CD4-positive, alpha-beta T cell treated with Interleukin-15 for 1 hour (primary cell): ENCODE measurements at regions not wholly inside any gene's neighbourhood (a gene's known extent, or its start where the extent isn't known, plus 50 kb on each side); places are given as distances from the start of the nearest gene placed in this dataset.
"Not testable (repeated sequence)": the region's sequence is repeated elsewhere in the genome, so short reads cannot be mapped to it uniquely, and the experiment has no call there.

Experiments used
- DNase-seq: peaks from one replicate; pipeline ENCODE4 v3.0.0-alpha.2; 2020

DNA sequence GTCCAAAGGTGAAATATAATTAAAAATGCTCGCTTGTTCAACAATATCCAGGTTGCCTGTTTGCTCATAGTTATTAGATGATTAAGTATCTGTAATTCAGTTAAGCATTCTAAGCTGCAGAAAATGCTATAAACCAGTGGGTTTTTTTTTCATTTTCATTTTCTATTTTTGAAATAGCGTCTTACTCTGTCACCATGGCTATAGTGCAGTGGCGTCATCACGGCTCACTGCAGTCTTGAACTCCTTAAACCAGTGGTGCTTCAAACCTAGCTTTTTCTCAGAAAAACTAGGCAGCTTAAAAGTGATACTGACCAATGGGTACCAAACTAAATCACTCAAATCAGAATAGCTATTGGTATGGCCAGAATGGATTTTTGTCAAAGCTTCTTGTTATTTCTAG is 925.2 kb downstream of the TSN start:
- no peak for DNase-seq

GRCh38 chr2:122681626-122682025 is 926.2 kb downstream of the TSN start:
- no peak for DNase-seq

DNA sequence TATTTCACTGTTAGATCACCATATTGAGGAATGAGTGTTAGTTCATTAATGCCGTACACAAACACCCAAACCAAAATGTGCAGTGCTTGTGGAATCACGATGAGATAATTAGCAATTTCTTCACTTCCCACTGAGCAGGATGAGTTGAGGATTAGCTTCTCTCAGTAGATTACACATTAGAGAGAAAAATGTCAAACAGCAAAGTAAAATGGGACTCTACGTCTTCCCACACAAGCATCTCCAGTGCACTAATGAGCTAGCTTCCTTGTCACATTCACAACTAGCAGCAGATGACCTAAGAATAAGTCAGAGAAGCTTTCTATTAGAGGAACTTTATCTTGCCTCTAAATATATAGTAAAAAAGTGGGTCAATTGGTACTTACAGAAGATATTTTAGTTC is 926.9 kb downstream of the TSN start:
- DNase-seq: no peak

GRCh38 chr2:122683018-122683417 is 927.6 kb downstream of the TSN start:
- no peak for DNase-seq

DNA sequence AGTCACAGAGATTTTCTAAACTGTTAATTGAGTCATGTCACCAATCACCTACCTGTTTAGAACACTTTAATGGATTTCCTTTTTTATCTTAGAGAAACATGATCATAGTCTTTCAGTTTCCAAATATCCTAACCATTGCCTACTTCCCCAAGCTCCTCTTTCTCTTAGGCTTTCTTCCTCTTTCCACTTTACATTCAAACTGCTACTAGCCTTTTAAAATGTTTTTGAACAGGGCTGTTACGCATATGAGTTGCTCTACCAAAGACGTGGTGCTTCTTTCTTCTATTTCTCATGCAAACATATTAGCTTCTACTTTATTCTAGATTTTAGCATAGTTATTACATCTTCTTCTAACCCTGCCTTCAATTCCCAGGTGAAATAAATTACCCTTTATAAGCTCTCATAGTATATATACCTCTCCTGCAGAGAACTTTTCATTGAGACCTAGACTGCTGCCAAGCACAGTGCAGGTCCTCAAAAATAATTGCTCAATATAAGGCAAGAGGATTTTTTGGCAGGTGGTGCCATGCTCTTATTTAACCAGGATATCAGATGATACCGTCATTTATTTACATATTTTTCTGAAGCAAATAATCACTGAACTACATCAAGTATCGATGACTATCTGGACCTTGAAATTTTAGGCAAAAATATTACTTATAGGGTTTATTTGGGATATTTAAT is 937.1 kb downstream of the TSN start:
- no peak for DNase-seq

GRCh38 chr2:122697415-122697814 is 942.0 kb downstream of the TSN start:
- DNase-seq: no peak

DNA sequence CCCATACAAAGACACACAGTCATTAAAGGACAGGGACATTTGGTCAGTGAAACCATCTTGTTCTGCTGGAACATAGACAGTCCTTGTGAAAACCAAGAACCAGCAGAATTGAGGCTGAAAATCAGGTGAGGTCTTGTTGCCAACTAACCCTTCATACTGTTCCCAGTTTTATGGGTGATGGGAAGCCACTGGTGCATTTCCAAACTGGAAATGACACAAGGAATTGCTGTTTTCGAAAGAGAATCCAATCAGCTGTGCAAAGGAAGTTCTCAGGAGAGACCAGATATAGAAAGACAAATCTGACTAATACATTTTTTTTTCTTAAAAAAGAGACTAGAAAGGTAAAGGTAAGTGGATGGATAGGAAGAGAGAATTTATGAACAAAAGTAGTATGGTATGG is 948.2 kb downstream of the TSN start:
- DNase-seq: no peak

DNA sequence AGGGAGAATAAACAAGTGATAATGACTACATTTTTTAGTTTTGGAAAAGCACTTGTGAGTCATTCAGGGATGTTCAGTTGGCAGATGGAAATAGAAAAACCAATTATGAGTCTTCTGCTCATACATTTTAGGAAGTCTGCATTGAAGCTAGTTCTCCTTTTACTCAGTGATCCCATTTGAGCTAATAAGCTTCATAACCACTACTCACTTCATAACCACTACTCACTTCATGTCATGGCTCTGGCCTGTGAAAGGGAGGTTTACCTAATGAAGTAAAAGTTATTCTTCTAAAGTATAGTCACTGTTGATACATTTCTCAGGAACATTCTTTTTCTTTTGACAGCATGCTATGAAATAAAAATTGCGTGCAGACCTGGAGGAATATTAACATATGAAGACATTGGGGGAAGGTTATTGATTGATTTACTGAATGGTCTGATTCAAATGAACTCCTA is 948.7 kb downstream of the TSN start:
- no peak for DNase-seq

- DNase-seq: no peak
Observed at GRCh38 chr2:122705746-122706145, 950.3 kb downstream of the TSN start.

- DNase-seq: no peak
Observed at GRCh38 chr2:122706757-122707223, 951.3 kb downstream of the TSN start.

GRCh38 chr2:122707224-122707824 is 951.9 kb downstream of the TSN start:
- DNase-seq: no peak

DNA sequence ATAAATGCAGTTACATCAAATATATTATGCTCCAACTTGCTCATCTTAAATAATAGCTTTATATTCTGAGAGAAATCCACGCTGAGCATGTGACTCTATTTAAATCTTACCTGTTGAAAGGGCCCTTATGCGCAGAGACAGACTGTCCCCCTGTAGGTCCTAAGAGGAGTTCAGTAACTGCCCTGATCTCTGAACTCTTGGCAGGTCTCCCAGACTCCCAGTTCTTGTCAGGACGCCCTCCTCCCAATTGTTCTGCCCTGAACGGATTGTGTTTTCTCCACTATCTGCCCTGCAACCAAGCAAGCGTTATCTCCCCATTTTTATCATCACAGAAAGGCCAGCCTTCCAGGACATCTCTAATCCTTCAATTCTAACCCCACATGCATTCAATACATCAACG is 954.6 kb downstream of the TSN start:
- no peak for DNase-seq

DNA sequence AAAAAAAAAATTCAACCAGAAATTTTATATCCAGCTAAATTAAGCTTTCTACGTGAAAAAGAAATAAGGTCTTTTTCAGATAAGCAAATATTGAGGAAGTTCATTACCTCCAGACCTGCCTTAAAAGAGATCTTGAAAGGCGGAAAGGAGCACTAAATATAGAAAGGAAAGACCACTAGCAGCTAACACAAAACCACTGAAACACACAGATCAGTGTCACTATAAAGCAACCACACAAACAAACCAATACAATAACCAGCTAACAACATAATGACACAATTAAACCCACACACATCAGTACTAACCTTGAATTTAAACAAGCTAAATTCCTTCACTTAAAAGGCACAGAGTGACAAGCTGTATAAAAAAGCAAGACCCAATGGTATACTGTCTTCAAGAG is 958.3 kb downstream of the TSN start:
- no peak for DNase-seq

DNA sequence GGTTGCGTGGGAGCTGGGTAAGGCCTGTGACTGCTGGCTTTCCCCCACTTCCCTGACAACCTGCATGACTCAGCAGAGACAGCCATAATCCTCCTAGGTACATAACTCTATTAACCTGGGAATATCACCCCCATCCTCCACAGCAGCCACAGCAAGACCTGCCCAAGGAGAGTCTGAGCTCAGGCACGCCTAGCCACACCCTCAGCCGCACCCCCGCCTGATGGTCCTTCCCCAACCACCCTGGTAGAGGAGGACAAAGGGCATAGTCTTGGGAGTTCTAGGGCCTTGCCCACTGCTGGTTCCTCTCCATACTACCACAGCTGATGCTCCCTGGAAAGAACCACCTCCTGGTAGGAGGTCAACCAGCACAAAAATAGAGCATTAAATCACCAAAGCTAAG is 965.4 kb downstream of the TSN start:
- DNase-seq: not testable (repeated sequence)

- no peak for DNase-seq
Observed at GRCh38 chr2:122734766-122735424, 979.4 kb downstream of the TSN start.

DNA sequence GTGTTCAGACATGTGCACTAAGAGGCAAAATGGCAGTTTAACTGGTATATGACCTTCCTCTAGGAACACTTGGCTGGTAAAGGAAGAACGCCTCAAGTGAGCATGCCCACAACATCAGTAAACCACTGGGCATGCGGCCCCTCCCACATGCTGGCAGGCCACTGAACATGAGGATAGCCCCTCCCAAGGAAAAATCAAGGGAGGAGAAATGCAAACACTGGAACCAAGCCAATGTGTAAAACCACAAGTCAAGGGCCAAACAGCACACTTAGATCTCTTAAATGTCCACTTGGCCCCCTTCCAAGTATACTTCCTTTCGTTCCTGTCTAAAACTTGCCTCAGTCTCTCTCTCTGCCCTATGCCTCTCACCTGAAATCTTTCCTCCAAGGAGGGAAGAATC is 980.8 kb downstream of the TSN start:
- no peak for DNase-seq

GRCh38 chr2:122737429-122738077 is 982.1 kb downstream of the TSN start:
- no peak for DNase-seq

DNA sequence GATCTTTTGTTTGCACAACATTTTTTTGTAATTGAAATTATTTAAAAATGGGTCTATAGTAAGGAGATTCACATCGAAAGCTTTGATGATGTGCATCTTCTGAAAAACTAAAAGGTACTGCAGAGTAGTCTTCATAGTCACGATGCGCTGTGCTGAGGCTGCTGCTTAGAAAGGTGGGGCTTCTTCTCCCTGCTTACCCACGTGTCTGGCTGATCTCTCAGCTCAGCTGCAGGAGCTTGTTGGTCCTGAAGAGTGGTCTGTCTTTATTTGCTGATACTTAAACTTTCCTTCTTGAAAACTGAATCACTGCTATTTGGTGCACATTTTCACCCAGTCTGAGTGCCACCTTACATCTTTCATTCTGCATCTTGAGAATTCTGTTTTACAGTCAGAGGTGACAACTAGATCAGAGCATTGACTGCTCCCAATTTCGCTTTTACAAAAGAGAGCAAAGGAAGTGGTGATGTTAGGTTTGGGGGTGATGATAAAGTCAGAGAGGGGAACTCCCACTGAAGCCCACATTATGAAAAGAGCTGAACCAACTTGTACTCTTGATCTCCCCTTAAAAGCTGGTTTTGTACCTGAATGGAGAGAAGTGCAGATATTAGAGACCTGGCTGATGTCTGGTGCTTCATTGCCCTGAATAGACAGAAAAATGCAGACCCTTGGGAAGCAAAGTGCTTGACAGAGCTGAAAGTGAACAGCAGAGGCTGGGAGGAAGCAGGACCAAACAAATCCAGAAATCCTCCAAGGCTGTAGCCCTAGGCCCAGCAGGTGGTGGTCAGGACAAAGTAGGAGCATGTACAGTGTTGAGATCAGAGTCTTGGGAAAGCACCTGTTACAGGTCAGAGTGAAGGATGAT is 984.5 kb downstream of the TSN start:
- no peak for DNase-seq

DNA sequence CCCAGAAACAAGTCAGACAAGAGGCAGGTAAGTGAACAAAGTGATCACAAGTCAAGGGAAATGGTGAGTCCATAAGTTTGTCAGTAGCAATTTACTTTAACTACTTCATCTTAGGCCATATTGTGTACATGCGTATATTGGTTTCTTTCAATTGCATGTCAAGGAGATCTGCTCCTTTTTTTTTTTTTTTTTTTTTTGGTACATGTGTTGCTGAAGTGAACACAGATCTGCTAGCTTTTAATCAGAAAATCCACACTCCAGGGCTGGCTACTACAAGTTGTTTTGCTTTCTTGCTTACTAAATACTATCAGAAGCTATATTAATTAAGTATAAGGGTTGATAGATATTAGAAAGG is 985.1 kb downstream of the TSN start:
- DNase-seq: no peak

DNA sequence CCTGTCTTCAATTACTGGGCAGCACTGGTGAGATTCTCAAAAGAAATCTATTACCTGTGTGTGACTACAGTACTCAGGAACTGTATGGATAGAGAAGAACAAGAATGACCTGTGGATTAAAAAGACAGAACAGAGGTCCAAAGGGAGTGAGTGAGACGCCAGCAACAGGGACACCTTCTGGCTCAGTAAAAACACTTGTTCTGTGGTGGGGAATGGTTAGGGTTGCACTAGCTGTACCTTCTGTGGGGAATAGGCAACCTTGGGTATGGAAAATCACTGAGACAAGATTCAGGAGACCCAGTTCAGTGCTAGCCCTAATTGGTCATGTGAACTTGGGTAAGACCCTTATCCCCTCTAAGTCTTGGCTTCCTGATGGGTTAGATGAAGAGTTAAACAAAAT is 986.0 kb downstream of the TSN start:
- DNase-seq: no peak

GRCh38 chr2:122743021-122743675 is 987.7 kb downstream of the TSN start:
- DNase-seq: no peak

GRCh38 chr2:122745603-122746002 is 990.2 kb downstream of the TSN start:
- no peak for DNase-seq
